Chondrocyte (in vitro differentiated cells): ENCODE measurements at regions not wholly inside any gene's neighbourhood (a gene's known extent, or its start where the extent isn't known, plus 50 kb on each side); places are given as distances from the start of the nearest gene placed in this dataset.

Experiments
- DNase-seq: peaks from one replicate; pipeline ENCODE4 v3.0.0; 2021; ENCODE audit warnings: mixed read lengths, low spot score
- H3K27ac Mint-ChIP-seq: one replicate; pipeline ENCODE4 v1.8.0; 2021; ENCODE audit warnings: mild to moderate bottlenecking, moderate library complexity, mixed read lengths; ENCODE audit not compliant: unreplicated experiment
- H3K27me3 Mint-ChIP-seq: 2 replicates; pipeline ENCODE4 v1.8.0; 2021; ENCODE audit warnings: low read depth, mixed read lengths
- H3K36me3 Mint-ChIP-seq: 2 replicates; pipeline ENCODE4 v1.8.0; 2021; ENCODE audit warnings: low read depth, mixed read lengths
- H3K4me1 Mint-ChIP-seq: 2 replicates; pipeline ENCODE4 v1.8.0; 2021; ENCODE audit warnings: low read depth, mild to moderate bottlenecking, mixed read lengths
- H3K4me3 Mint-ChIP-seq: one replicate; pipeline ENCODE4 v1.8.0; 2021; ENCODE audit warnings: mild to moderate bottlenecking, moderate library complexity, mixed read lengths; ENCODE audit not compliant: unreplicated experiment
- H3K9me3 Mint-ChIP-seq: 2 replicates; pipeline ENCODE4 v1.8.0; 2021; ENCODE audit warnings: low read depth, mixed read lengths
- CTCF ChIP-seq: fragments of 200-600 bp; sonication (generic); IDR thresholded peaks from 2 replicates; pipeline ENCODE4 v1.5.0; 2021; ENCODE audit warnings: antibody characterized with exemption, mild to moderate bottlenecking, moderate library complexity

DNA sequence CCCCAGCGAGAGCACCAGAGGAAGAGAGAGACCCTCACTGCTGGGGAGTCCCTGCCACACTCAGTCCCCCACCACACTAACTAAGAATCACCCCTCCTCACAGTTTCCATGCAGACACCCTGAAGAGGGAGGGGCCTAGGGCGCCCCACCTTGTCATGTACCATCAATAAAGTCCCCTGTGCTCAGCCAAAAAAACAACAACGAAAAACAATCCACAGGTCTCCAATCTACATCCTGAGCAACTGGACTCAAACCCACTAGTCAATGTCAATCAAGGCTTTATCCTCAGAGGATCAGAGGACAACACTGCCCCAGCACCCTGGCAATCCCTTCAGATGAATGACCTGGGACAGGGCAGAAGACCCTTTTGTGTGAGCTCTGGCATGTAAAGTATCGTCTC is 210.1 kb upstream of the MSX2 start:
- H3K9me3 Mint-ChIP-seq, result peaks cover 5% of the 10 kb centered on the region
- TF ChIP-seq CTCF, result no peak
- peaks cover 2% of the 10 kb centered on the region for H3K36me3 Mint-ChIP-seq

GRCh38 chr5:174514983-174515394 is 209.4 kb upstream of the MSX2 start:
- Mint-ChIP-seq H3K36me3 (peaks cover 2% of the 10 kb centered on the region), H3K27me3 (peaks cover 8% of the 10 kb centered on the region), H3K27ac (no peak overlapping the region), H3K9me3 (peaks cover 5% of the 10 kb centered on the region), H3K4me3 (no peak overlapping the region), H3K4me1 (no peaks in the 10 kb centered on the region)
- DNase-seq, result no peak
- no peak for TF ChIP-seq CTCF

More for the DNA sequence above, 210.1 kb upstream of the MSX2 start:
- DNase-seq, result no peak
- H3K27ac Mint-ChIP-seq, result no peak overlapping the region
- H3K4me3 Mint-ChIP-seq, result no peak overlapping the region
- H3K27me3 Mint-ChIP-seq, result peaks cover 10% of the 10 kb centered on the region
- no peaks in the 10 kb centered on the region for H3K4me1 Mint-ChIP-seq

DNA sequence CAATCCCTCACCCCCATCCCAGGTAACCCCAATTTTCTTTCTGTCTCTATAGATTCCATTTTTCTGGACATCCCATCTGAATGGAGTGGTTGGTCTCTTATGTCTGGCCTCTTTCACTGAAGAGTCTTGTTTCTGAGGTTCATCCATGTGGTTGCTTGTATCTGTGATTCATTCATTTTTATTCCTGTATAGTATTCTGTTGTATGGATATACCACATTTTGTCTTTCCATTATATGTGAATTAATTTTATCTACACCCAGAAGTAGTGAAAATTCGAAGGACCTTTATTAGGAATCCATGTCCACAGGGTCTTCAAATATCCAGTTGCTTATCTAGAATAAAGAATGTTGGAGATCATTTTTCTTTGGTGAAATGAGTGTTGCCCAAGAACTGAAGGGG is 207.6 kb upstream of the MSX2 start:
- H3K36me3 Mint-ChIP-seq, result peaks cover 2% of the 10 kb centered on the region
- H3K27ac Mint-ChIP-seq, result no peak overlapping the region
- DNase-seq, result no peak
- no peak overlapping the region for H3K4me3 Mint-ChIP-seq
- H3K27me3 Mint-ChIP-seq, result peaks cover 14% of the 10 kb centered on the region
- H3K9me3 Mint-ChIP-seq, result peaks cover 5% of the 10 kb centered on the region
- no peaks in the 10 kb centered on the region for H3K4me1 Mint-ChIP-seq
- TF ChIP-seq CTCF, result no peak

DNA sequence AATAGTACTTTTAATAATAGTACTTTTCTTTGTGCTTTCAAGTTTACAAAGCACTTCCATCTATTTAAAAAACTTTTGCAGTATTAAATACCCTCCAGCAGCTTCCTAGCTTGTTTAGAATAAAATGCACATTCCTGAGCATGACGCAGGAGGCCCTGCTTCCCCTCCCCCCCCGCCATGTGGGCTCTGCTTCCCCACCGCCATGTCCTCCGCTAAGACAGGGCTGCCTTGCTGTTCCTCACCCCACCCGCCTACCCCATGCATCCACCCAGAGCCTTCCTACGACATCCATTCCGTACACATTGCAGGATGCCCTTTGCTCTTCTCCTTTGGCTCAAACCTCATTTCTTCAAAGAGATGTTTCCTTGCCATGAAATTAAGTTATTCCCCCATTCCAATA is 205.9 kb upstream of the MSX2 start:
- Mint-ChIP-seq H3K27me3 (peaks cover 18% of the 10 kb centered on the region), H3K36me3 (peaks cover 2% of the 10 kb centered on the region), H3K27ac (no peak overlapping the region), H3K4me1 (no peaks in the 10 kb centered on the region), H3K4me3 (no peak overlapping the region), H3K9me3 (peaks cover 5% of the 10 kb centered on the region)
- TF ChIP-seq CTCF, result no peak
- DNase-seq, result no peak

DNA sequence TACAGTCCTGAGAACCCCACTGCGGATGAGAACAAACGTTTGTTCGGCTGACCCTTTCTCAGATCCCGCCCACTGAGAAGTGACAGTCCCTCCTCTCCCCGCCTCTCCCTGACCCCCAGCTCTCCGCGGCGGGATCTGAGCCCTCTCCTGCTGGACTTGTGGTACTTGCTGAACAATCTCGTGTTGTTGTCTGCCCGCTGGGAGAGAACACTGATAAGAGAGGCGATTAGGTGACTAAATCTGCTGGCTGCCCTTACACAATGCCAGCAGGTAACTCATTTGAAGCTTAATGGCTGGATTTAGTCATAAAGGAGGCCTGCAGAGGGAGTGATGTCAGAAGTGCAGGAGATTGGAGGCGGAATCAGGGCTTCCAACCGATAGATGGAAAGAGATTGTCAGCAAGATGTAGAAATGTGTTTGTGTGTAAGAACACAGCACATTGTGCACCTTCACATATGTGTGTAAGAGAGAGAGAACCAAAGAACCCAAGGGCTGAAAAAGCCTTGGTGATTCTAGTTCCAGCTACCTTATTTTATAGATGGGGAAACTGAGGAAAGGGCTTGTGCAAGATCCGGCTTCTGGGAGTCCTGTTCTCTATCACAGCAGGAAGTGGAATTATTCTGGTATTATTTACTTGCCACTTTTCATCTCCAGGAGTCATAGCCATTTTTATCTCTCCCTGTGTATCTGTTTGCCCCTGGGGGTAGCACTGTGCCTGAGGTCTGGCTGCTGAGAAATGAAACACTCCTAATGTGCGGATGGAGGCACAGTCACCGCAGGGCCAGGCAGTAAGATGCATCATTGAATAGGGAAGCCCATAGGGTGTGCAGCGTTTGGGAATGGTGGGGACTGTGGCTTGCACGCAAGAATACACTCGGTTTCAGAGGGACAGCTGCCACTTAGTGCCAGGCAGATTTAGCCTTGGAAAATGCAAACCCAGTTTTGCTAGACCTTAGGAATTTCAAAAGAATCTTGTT is 203.7 kb upstream of the MSX2 start:
- peaks cover 5% of the 10 kb centered on the region for H3K9me3 Mint-ChIP-seq
- no peak for TF ChIP-seq CTCF
- H3K27ac Mint-ChIP-seq, result no peak overlapping the region
- H3K4me1 Mint-ChIP-seq, result no peaks in the 10 kb centered on the region
- H3K36me3 Mint-ChIP-seq, result peaks cover 2% of the 10 kb centered on the region
- no peak overlapping the region for H3K4me3 Mint-ChIP-seq
- peaks cover 14% of the 10 kb centered on the region for H3K27me3 Mint-ChIP-seq
- DNase-seq, result no peak
